ENCODE measurements at regions not wholly inside any gene's neighbourhood (a gene's known extent, or its start where the extent isn't known, plus 50 kb on each side); places are given as distances from the start of the nearest gene placed in this dataset.
"Not testable (repeated sequence)": the region's sequence is repeated elsewhere in the genome, so short reads cannot be mapped to it uniquely, and the experiment has no call there.

DNA sequence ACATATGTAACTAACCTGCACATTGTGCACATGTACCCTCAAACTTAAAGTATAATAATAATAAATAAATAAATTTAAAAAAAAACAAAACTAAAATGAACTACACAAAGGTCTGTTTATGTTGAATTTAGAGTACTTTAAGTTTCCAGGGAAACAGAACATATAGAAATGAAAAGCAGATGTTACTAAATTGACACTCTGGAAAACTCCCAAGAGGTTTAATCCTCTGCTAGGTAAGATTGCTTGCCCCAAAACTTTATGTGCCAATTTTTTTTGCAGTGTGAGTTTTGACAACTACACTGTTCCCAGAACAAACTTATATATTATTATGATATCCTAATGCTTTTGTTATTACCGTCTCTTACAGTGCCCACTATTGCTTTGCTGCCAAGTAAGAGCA, 134.3 kb upstream of the MRPS30 start (continued):
- TF ChIP-seq, protein P1, sequence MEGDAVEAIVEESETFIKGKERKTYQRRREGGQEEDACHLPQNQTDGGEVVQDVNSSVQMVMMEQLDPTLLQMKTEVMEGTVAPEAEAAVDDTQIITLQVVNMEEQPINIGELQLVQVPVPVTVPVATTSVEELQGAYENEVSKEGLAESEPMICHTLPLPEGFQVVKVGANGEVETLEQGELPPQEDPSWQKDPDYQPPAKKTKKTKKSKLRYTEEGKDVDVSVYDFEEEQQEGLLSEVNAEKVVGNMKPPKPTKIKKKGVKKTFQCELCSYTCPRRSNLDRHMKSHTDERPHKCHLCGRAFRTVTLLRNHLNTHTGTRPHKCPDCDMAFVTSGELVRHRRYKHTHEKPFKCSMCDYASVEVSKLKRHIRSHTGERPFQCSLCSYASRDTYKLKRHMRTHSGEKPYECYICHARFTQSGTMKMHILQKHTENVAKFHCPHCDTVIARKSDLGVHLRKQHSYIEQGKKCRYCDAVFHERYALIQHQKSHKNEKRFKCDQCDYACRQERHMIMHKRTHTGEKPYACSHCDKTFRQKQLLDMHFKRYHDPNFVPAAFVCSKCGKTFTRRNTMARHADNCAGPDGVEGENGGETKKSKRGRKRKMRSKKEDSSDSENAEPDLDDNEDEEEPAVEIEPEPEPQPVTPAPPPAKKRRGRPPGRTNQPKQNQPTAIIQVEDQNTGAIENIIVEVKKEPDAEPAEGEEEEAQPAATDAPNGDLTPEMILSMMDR (IDR thresholded peaks at IDR 0.05) = no peak
- TF ChIP-seq, protein P2, sequence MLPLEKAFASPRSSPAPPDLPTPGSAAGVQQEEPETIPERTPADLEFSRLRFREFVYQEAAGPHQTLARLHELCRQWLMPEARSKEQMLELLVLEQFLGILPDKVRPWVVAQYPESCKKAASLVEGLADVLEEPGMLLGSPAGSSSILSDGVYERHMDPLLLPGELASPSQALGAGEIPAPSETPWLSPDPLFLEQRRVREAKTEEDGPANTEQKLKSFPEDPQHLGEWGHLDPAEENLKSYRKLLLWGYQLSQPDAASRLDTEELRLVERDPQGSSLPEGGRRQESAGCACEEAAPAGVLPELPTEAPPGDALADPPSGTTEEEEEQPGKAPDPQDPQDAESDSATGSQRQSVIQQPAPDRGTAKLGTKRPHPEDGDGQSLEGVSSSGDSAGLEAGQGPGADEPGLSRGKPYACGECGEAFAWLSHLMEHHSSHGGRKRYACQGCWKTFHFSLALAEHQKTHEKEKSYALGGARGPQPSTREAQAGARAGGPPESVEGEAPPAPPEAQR (CRISPR knock-in tag; IDR thresholded peaks at IDR 0.05) = no peak
- TF ChIP-seq, protein P3, sequence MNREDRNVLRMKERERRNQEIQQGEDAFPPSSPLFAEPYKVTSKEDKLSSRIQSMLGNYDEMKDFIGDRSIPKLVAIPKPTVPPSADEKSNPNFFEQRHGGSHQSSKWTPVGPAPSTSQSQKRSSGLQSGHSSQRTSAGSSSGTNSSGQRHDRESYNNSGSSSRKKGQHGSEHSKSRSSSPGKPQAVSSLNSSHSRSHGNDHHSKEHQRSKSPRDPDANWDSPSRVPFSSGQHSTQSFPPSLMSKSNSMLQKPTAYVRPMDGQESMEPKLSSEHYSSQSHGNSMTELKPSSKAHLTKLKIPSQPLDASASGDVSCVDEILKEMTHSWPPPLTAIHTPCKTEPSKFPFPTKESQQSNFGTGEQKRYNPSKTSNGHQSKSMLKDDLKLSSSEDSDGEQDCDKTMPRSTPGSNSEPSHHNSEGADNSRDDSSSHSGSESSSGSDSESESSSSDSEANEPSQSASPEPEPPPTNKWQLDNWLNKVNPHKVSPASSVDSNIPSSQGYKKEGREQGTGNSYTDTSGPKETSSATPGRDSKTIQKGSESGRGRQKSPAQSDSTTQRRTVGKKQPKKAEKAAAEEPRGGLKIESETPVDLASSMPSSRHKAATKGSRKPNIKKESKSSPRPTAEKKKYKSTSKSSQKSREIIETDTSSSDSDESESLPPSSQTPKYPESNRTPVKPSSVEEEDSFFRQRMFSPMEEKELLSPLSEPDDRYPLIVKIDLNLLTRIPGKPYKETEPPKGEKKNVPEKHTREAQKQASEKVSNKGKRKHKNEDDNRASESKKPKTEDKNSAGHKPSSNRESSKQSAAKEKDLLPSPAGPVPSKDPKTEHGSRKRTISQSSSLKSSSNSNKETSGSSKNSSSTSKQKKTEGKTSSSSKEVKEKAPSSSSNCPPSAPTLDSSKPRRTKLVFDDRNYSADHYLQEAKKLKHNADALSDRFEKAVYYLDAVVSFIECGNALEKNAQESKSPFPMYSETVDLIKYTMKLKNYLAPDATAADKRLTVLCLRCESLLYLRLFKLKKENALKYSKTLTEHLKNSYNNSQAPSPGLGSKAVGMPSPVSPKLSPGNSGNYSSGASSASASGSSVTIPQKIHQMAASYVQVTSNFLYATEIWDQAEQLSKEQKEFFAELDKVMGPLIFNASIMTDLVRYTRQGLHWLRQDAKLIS (CRISPR knock-in tag; IDR thresholded peaks at IDR 0.05; ENCODE audit: borderline replicate concordance) = no peak
- TF ChIP-seq, protein P4, sequence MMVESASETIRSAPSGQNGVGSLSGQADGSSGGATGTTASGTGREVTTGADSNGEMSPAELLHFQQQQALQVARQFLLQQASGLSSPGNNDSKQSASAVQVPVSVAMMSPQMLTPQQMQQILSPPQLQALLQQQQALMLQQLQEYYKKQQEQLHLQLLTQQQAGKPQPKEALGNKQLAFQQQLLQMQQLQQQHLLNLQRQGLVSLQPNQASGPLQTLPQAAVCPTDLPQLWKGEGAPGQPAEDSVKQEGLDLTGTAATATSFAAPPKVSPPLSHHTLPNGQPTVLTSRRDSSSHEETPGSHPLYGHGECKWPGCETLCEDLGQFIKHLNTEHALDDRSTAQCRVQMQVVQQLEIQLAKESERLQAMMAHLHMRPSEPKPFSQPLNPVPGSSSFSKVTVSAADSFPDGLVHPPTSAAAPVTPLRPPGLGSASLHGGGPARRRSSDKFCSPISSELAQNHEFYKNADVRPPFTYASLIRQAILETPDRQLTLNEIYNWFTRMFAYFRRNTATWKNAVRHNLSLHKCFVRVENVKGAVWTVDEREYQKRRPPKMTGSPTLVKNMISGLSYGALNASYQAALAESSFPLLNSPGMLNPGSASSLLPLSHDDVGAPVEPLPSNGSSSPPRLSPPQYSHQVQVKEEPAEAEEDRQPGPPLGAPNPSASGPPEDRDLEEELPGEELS (CRISPR knock-in tag; IDR thresholded peaks at IDR 0.05) = no peak

DNA sequence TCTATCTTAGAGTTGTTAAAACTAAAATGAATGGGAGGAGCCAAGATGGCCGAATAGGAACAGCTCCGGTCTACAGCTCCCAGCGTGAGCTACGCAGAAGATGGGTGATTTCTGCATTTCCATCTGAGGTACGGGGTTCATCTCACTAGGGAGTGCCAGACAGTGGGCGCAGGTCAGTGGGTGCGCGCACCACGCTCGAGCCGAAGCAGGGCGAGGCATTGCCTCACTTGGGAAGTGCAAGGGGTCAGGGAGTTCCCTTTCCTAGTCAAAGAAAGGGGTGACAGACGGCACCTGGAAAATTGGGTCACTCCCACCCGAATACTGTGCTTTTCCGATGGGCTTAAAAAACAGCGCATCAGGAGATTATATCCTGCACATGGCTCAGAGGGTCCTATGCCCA, 140.3 kb upstream of the MRPS30 start:
- Mint-ChIP-seq H3K36me3 (peaks cover 39% of the 10 kb centered on the region), H3K9me3 (peaks cover 42% of the 10 kb centered on the region), H3K4me1 (peaks cover 11% of the 10 kb centered on the region; the same call in 1 of the 2 replicates)
- ATAC-seq; H3K4me3 Mint-ChIP-seq; DNase-seq (ENCODE audit: low spot score); POLR2A ChIA-PET; H3K27me3 Mint-ChIP-seq (ENCODE audit: low read depth); H3K27ac Mint-ChIP-seq; CTCF ChIA-PET: not testable (repeated sequence)

DNA sequence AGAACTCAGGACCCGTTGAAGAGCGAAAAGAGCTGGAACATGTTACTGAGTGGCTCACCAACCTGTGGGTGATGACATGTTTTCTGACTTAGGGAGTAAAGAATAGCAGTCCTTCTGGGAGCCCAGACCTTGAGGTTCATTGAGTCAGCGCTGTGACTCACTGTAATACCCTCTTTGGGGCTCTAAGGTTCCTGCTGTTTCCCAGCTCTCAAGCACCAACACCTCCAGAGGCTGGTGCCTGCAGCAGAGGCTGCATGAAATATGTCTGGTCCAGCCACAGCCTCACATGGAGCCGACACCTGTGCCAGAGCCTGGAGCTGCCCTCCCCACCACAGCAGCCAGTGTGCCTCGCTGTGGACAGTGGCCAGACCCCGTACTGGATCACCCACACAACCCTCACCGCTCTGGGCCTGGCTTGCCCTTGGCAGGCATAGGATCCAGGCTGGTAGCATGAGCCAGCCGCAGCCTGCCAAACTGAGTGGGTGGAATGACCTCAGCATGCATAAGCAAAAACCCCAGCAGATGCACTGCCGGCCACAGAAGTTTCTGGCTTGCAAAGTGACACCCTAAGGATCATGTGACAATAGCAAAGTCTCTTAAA, 143.5 kb upstream of the MRPS30 start:
- DNase-seq (ENCODE audit: low spot score) = no peak
- no peak for ATAC-seq
- Mint-ChIP-seq H3K4me3 (no peak overlapping the region), H3K4me1 (peaks cover 11% of the 10 kb centered on the region; the same call in 1 of the 2 replicates), H3K36me3 (peaks cover 17% of the 10 kb centered on the region), H3K9me3 (peaks cover 30% of the 10 kb centered on the region), H3K27ac (no peak overlapping the region), H3K27me3 (ENCODE audit: low read depth) (peaks cover 2% of the 10 kb centered on the region; the same call in 1 of the 2 replicates)
- CTCF ChIA-PET = no interaction called here
- POLR2A ChIA-PET = no interaction called here
- no peak for TF ChIP-seq FOXK1 (CRISPR knock-in tag; IDR thresholded peaks at IDR 0.05)
- TF ChIP-seq ETV6 (CRISPR knock-in tag; IDR thresholded peaks at IDR 0.05) = no peak
- TF ChIP-seq FOXP1 (CRISPR knock-in tag; IDR thresholded peaks at IDR 0.05; ENCODE audit: borderline replicate concordance) = no peak
- TF ChIP-seq MXD4 (CRISPR knock-in tag; IDR thresholded peaks at IDR 0.05; ENCODE audit: borderline replicate concordance) = no peak

DNA sequence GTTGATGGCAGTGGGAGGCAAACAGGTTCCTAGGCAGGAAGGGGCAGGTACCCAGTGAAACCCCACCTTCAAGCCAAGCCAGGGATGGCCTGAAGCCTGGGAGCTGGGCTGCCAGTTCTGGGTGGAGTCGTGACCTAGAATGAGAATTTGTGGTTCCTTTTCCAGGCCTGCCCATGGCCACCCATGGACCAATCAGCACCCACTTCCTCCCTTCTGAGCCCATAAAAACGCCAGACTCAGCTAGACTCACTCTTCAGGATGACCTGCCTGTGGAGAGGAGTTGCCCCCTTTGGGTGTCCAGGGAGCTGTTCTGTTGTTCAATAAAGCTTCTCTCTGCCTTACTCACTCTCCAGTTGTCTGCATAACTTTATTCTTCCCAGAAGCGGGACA, 144.0 kb upstream of the MRPS30 start:
- Mint-ChIP-seq H3K4me3 (no peak overlapping the region), H3K9me3 (peaks cover 26% of the 10 kb centered on the region), H3K27me3 (ENCODE audit: low read depth) (peaks cover 2% of the 10 kb centered on the region; the same call in 1 of the 2 replicates), H3K4me1 (peaks cover 11% of the 10 kb centered on the region; the same call in 1 of the 2 replicates), H3K36me3 (peaks cover 14% of the 10 kb centered on the region), H3K27ac (no peak overlapping the region)
- CTCF ChIA-PET = no interaction called here
- POLR2A ChIA-PET = no interaction called here
- DNase-seq (ENCODE audit: low spot score) (no peak), ATAC-seq (no peak)
- TF ChIP-seq SOX15 (CRISPR knock-in tag; IDR thresholded peaks at IDR 0.05) (no peak), ZNF671 (CRISPR knock-in tag; IDR thresholded peaks at IDR 0.05) (no peak), SP1 (CRISPR knock-in tag; conservative IDR thresholded peaks at IDR 0.05) (no peak), SMAD4 (CRISPR knock-in tag; IDR thresholded peaks at IDR 0.05) (no peak), ATF1 (CRISPR knock-in tag; IDR thresholded peaks at IDR 0.05) (no peak), NR3C1 (CRISPR knock-in tag; conservative IDR thresholded peaks at IDR 0.05; ENCODE audit: low read depth) (no peak)
- TF ChIP-seq, protein P5, sequence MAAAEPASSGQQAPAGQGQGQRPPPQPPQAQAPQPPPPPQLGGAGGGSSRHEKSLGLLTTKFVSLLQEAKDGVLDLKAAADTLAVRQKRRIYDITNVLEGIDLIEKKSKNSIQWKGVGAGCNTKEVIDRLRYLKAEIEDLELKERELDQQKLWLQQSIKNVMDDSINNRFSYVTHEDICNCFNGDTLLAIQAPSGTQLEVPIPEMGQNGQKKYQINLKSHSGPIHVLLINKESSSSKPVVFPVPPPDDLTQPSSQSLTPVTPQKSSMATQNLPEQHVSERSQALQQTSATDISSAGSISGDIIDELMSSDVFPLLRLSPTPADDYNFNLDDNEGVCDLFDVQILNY (CRISPR knock-in tag; IDR thresholded peaks at IDR 0.05) = no peak
- TF ChIP-seq, protein P6, sequence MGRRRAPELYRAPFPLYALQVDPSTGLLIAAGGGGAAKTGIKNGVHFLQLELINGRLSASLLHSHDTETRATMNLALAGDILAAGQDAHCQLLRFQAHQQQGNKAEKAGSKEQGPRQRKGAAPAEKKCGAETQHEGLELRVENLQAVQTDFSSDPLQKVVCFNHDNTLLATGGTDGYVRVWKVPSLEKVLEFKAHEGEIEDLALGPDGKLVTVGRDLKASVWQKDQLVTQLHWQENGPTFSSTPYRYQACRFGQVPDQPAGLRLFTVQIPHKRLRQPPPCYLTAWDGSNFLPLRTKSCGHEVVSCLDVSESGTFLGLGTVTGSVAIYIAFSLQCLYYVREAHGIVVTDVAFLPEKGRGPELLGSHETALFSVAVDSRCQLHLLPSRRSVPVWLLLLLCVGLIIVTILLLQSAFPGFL (CRISPR knock-in tag; IDR thresholded peaks at IDR 0.05; ENCODE audit: borderline replicate concordance) = no peak
